Smooth muscle cell (in vitro differentiated cells): ENCODE measurements at regions not wholly inside any gene's neighbourhood (a gene's known extent, or its start where the extent isn't known, plus 50 kb on each side); places are given as distances from the start of the nearest gene placed in this dataset.

Source experiments
- DNase-seq: peaks from one replicate; lab custom pipeline; 2025; ENCODE audit not compliant: unreplicated experiment; lab: John Stamatoyannopoulos, UW
- H2AFZ ChIP-seq: fragments of 200-600 bp; sonication (generic); 2 replicates; pipeline ENCODE4 v1.6.0; 2016; ENCODE audit warnings: antibody characterized with exemption, low read depth, mild to moderate bottlenecking
- H3F3A ChIP-seq: fragments of 200-600 bp; sonication (generic); 2 replicates; pipeline ENCODE4 v1.6.0; 2017; ENCODE audit warnings: antibody characterized with exemption, low read depth
- H3K27ac ChIP-seq: fragments of 200-600 bp; sonication (generic); 2 replicates; pipeline ENCODE4 v1.5.1; 2016; ENCODE audit warnings: low read depth, mild to moderate bottlenecking
- H3K27me3 ChIP-seq: fragments of 200-600 bp; sonication (generic); 2 replicates; pipeline ENCODE4 v1.6.1; 2016; ENCODE audit warnings: low read depth, mild to moderate bottlenecking
- H3K36me3 ChIP-seq: fragments of 200-600 bp; sonication (generic); 2 replicates; pipeline ENCODE4 v1.5.1; 2016; ENCODE audit warnings: low read depth
- H3K4me1 ChIP-seq: fragments of 200-600 bp; sonication (generic); 2 replicates; pipeline ENCODE4 v1.5.1; 2016; ENCODE audit warnings: low read depth
- H3K4me2 ChIP-seq: fragments of 200-600 bp; sonication (generic); 2 replicates; pipeline ENCODE4 v1.6.0; 2016; ENCODE audit warnings: mild to moderate bottlenecking
- H3K4me3 ChIP-seq: fragments of 200-600 bp; sonication (generic); 2 replicates; pipeline ENCODE4 v1.5.1; 2016; ENCODE audit warnings: mild to moderate bottlenecking
- H3K79me2 ChIP-seq: fragments of 200-600 bp; sonication (generic); 2 replicates; pipeline ENCODE4 v1.6.0; 2016; ENCODE audit warnings: low read depth, mild to moderate bottlenecking
- H3K9ac ChIP-seq: fragments of 200-600 bp; sonication (generic); 2 replicates; pipeline ENCODE4 v1.6.0; 2016; ENCODE audit warnings: low read depth
- H3K9me3 ChIP-seq: fragments of 200-600 bp; sonication (generic); replicated peaks from 2 replicates; pipeline ENCODE4 v1.5.1; 2016; ENCODE audit warnings: low read depth
- H4K20me1 ChIP-seq: fragments of 200-600 bp; sonication (generic); 2 replicates; pipeline ENCODE4 v1.6.0; 2016; ENCODE audit warnings: low read depth
- WGBS: methylation state at CpG from one replicate; pipeline ENCODE4 v1.1.7; 2016; ENCODE audit warnings: low lambda C conversion rate; 5-methylcytosine and 5-hydroxymethylcytosine counted together
- TF ChIP-seq, protein P1 (sequence below): fragments of 200-600 bp; sonication (generic); IDR thresholded peaks from 2 replicates; pipeline ENCODE4 v1.5.1; 2017; ENCODE audit warnings: borderline replicate concordance, mild to moderate bottlenecking, antibody characterized with exemption; ENCODE audit not compliant: insufficient read depth, poor library complexity, severe bottlenecking

DNA sequence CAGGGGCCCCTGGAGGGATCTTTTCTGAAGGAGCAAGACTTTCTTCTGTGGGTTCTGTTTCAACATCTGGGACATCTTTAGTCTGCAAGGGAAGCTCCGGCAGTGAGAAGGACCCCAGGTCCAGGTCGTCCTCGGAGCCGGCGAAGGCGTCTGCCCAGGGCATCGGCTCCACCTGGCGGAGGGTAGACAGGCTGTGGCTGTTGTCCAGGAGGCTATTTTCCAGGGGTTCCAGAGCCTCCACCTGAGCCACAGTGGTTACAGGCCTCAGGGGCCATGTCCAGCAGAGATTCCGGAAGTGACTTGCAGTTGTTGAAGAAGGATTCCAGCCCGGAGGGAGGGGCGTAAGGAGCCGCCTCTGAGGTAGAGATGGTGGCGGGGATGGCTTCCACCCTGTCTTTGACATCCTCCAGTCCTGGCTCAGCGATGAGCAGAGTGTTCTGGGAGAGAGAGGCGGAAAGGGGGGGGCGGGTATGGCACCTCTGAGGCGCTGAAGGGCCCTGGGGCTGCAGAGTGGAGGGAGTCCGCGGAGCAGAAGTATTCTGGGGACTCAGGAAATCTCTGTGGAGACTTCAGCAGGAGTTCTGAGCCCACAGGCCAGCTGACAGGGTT, 891.3 kb upstream of the LRRTM1 start:
- no peaks in the 10 kb centered on the region for H4K20me1 ChIP-seq
- H3K36me3 ChIP-seq: no peaks in the 10 kb centered on the region
- H3F3A ChIP-seq: no peaks in the 10 kb centered on the region
- H3K27ac ChIP-seq: no peak overlapping the region
- TF ChIP-seq, protein P1, sequence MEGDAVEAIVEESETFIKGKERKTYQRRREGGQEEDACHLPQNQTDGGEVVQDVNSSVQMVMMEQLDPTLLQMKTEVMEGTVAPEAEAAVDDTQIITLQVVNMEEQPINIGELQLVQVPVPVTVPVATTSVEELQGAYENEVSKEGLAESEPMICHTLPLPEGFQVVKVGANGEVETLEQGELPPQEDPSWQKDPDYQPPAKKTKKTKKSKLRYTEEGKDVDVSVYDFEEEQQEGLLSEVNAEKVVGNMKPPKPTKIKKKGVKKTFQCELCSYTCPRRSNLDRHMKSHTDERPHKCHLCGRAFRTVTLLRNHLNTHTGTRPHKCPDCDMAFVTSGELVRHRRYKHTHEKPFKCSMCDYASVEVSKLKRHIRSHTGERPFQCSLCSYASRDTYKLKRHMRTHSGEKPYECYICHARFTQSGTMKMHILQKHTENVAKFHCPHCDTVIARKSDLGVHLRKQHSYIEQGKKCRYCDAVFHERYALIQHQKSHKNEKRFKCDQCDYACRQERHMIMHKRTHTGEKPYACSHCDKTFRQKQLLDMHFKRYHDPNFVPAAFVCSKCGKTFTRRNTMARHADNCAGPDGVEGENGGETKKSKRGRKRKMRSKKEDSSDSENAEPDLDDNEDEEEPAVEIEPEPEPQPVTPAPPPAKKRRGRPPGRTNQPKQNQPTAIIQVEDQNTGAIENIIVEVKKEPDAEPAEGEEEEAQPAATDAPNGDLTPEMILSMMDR: no peak
- H3K79me2 ChIP-seq: no peaks in the 10 kb centered on the region
- no peak overlapping the region for H3K9ac ChIP-seq
- H3K27me3 ChIP-seq: no peaks in the 10 kb centered on the region
- no peak for DNase-seq
- WGBS: 93% methylated on average over 19 of the region's 19 CpGs
- H3K4me2 ChIP-seq: no peak overlapping the region
- no peaks in the 10 kb centered on the region for H3K9me3 ChIP-seq
- H3K4me3 ChIP-seq: no peak overlapping the region
- H2AFZ ChIP-seq: no peak overlapping the region
- no peaks in the 10 kb centered on the region for H3K4me1 ChIP-seq

DNA sequence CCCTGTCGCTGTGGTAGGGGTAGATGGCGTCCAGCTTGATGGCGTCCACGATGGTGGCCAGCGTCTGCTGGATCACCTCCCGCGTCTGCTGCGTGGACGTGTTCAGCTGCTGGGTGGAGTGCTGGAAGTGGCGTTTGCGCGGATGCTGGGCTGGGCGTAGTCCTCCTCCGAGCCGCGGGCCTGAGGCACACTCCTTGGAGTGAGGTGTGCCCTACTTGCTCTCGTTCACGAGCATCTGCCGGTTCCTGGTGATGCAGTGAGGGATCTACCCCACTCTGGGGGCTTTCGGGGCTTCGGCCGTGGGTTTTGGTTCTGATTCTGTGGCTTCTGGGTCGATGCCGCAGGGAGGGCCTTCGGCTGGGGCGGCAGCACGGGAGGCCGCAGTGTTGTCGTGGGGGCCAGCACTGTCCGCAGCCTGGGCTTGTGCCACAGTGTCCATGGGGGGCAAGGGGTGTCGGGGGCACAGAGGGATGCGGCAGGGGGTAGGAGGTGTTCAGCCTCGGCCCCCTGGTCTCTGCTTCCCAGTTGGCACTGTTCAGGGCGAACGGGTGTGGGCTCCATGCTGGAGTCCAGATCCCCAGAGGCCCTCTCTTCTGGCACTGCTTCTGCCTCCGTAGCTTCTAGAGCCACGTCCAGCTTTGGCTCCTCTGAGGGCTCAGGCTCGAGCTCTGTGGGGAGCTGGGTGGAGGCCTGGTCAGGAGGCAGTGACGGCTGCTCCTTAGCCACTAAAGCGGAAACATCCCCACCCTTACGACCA, 890.6 kb upstream of the LRRTM1 start:
- Histone ChIP-seq H2AFZ (no peak overlapping the region), H3K9me3 (no peaks in the 10 kb centered on the region), H4K20me1 (no peaks in the 10 kb centered on the region), H3K27me3 (no peaks in the 10 kb centered on the region), H3F3A (no peaks in the 10 kb centered on the region), H3K9ac (no peak overlapping the region), H3K4me3 (no peak overlapping the region), H3K4me2 (no peak overlapping the region), H3K36me3 (no peaks in the 10 kb centered on the region), H3K79me2 (no peaks in the 10 kb centered on the region), H3K4me1 (no peaks in the 10 kb centered on the region), H3K27ac (no peak overlapping the region)
- DNase-seq: no peak
- TF ChIP-seq, protein P1: no peak
- 95% methylated on average over 35 of the region's 41 CpGs for WGBS

DNA sequence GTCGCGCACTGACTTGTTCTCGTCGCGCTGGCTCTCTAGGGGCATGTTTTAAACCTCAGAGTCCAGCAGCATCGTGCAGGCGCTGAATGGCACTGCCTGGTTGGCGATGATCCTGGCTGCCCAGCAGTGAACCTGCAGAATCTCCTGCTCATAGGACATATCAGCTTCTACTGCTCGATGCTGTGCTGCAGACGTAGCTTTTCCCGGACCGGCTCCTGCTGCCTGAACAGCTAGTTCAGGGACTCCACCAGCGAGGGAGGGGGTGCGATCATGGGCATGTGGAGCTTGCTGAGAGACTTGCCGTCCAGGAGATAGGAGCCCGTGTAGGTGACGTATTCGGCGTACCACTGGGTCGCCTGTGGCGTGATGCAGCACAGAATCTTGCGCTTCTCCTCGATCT, 890.0 kb upstream of the LRRTM1 start:
- H3K27me3 ChIP-seq: no peaks in the 10 kb centered on the region
- no peak overlapping the region for H2AFZ ChIP-seq
- 94% methylated on average over 23 of the region's 23 CpGs for WGBS
- DNase-seq: no peak
- no peaks in the 10 kb centered on the region for H3F3A ChIP-seq
- no peak overlapping the region for H3K4me2 ChIP-seq
- no peaks in the 10 kb centered on the region for H3K79me2 ChIP-seq
- TF ChIP-seq, protein P1: no peak
- no peaks in the 10 kb centered on the region for H3K9me3 ChIP-seq
- H3K4me3 ChIP-seq: no peak overlapping the region
- H4K20me1 ChIP-seq: no peaks in the 10 kb centered on the region
- H3K4me1 ChIP-seq: no peaks in the 10 kb centered on the region
- H3K9ac ChIP-seq: no peak overlapping the region
- no peak overlapping the region for H3K27ac ChIP-seq
- no peaks in the 10 kb centered on the region for H3K36me3 ChIP-seq
